NCI-H345 treated with DMSO at 0.1 percent for 48 hours (cell line): ENCODE measurements at regions not wholly inside any gene's neighbourhood (a gene's known extent, or its start where the extent isn't known, plus 50 kb on each side); places are given as distances from the start of the nearest gene placed in this dataset.

Experiments
- DNase-seq: peaks from one replicate; lab custom pipeline; 2025; ENCODE audit not compliant: unreplicated experiment; lab: John Stamatoyannopoulos, UW

GRCh38 chr15:36053746-36054145 lies 507.8 kb upstream of the DPH6 start:
- DNase-seq, result no peak

DNA sequence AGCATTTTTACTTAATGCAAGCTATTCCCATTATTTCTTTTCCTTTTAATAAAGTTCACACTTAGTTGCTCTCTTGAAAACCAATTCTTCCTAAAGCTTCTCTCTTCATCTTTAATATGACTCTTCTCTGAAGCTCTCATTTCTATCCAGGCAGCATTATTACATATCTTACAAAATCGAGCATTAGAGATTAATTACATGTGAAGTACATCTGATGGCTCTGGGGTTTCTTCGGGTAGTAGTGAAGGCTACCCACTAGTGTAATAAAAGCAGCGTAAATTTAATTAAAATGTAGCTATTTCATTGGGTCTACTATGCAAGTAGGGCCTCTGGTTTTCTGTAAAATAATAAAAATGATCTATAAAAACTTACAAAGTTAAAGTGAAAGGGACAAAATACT lies 513.6 kb upstream of the DPH6 start:
- DNase-seq, result no peak

DNA sequence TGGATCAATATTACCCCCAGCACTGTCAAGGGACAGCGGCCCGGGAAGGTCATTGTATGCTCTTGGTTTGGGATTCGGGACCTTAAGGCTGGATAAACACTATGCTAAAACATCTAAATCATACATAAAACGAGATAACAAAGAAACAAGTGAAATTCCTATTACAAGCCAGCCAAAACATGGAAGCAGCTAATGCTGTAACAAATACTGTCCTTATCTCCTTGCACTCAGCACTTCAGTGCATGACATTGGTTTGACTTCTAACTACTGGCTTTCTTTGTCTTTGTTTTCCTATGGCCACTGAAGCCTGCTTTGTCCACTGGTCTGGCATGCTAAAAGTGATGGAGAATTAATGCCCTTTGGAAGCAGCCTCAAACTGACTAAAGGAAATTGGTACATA lies 516.4 kb upstream of the DPH6 start:
- no peak for DNase-seq

DNA sequence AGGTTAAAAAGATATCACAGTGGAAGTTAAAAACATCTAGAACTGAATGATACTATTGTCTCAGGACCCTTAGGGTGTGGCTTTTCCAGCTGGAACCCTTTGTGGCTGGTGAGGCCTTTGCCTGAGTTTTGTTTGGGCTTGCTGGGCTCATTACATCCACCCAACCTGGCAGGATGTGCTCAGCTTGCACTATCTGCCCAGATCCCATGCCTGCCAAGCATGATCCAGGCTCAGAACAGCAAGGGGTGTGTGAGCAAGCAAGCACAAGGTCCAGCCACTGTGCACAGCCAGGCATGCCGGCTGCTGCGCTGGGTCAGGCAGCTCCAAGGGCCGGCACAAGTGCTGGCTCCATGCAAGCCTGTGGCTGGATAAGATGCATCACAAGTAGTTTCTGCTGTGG lies 512.7 kb upstream of the CDIN1 start:
- DNase-seq, result no peak

DNA sequence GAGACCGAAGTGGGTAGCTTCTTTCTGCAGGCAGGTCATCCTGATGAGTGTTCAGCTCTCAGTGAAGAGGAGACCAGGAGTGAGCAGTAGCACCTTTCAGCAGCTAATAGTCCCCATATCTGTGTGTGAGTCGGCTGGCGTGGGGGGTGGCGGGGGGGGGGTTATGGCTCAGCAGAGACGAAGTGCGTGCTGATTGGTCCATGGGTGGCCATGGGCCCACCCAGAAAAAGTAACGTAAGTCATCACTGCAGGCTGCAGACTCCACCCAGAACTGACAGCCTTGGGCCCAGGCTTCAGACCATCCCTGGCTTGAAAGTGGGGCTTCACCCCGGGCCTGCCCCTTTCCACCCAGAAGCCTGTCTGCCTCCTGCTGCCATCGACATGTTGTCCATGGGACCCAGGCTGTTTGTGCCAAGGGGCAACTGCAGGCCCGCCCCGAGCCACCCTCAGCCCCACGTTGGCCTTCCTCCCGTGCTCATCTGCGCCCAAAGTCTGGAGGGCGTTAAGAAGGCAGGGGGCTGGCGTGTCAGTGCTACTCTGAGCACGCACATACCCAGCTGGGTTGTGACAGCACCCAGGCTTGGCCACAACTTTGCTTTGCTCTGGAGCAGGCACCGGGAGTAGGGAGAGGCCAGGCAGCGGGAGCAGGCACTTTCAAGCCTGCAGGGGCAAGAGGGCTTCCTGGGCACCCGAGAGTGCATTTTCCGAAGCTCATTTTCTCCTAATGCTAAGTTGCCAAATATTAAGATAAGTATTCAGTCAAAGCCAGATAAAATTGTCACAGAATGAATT lies 511.7 kb upstream of the CDIN1 start:
- DNase-seq, result no peak

DNA sequence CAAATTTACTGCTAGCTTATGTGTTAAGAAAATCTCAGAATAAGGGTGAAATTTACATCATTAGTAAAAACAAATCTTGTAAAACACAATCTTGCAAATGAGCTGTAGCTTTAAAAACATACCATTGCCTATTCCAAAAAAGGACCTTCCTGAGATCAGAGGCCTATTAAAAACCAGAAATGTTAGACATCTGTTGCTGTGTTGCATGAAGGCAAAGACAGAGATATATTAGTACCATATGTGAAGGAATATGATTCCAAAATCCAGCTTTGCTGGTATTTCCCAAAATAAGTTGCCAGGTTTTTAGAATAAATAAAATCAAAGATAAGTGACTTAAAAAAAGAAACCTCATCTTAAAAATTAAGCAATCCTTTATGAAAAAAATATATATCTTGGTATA lies 504.1 kb upstream of the CDIN1 start:
- DNase-seq, result no peak

DNA sequence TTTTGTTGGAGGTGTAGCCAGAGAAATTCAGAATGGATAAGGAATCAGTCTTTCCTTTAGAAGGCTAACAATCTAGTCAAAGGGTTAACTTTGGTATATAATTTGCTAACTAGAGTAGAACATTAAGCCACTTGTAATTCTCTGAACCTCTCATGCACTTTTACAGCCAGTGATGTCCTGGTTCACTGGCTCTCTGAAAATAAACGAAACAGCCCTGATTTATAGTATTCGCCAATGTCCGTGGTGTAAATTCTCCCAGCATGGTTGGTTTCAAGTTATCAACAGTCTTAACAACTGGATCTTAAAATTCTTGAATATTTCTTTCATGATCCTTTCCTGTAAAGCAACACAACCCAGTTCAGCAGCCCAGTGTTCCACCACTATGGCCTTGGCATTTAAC lies 500.4 kb upstream of the CDIN1 start:
- DNase-seq, result no peak

DNA sequence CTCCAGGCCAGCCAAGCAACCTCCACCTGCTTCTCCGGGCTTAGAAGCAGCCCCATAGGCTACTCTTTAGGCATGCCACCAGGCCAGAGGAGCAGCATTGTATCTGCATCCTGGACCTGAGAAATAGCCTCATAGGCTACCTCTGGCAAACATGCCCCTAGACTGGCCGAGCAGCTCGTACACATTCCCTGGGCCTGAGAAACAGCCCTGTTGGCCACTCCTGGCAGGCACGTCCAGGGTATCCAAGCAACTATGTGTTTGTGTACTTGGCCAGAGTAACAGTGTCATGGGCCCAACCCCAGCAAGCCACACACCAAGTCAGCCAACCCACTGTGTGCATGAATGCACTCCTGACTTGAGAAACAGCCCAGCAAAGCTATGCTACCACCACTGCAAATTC lies 498.7 kb upstream of the CDIN1 start:
- no peak for DNase-seq

- no peak for DNase-seq
Observed at GRCh38 chr15:36090286-36090946, 489.0 kb upstream of the CDIN1 start.

DNA sequence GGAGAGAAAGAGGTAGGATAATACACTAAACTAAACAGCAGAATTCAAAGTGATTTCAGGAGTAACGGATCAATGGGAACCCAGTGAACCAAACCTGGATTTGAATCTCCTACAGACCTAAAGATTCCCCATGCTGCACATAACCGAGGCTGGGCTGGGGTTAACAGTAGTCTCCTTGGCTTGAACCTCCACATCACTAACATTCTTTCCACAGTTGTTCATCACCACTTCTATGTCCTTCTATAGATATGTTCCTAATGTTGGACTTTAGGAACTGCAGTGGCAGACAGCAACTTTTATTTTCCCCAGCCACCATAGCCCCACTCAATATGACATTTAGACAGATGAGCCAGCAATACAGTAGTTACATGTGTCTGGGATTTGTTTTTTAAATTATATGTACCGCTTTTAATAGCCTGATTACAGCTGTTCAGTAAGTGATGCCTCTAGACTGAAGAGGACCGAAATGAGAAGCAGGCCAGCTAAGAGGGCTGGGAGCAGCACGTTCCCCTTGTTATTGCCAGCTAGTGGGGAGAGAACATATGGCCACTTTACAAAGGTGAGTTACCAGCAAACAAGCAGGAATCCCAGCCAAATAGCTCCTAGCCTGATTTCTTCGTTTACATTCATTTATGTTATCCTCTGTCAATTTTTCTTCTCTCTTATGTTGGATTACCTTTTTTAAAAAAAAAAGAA lies 472.6 kb upstream of the CDIN1 start:
- no peak for DNase-seq

DNA sequence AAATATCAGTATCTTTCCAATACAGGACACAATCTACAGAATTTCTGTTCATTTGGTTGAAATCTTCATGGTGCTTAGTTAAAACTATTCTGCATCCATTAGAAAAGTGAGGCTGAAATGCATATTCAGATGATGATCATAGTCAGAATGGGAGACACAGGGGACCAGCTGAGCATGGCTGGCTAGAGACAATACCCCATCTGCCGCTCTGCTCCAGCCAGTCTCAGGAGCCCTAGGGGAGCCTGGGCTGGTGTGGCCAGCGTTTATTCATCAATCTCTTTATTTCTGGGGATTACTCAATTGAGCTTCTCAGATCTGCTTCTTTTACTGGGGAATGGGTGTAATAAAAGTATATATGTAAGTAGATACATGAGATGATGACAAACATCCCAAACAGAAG lies 470.9 kb upstream of the CDIN1 start:
- no peak for DNase-seq

- no peak for DNase-seq
Observed at GRCh38 chr15:36109943-36110658, 469.3 kb upstream of the CDIN1 start.

- no peak for DNase-seq
Observed at GRCh38 chr15:36110659-36110993, 468.8 kb upstream of the CDIN1 start.

DNA sequence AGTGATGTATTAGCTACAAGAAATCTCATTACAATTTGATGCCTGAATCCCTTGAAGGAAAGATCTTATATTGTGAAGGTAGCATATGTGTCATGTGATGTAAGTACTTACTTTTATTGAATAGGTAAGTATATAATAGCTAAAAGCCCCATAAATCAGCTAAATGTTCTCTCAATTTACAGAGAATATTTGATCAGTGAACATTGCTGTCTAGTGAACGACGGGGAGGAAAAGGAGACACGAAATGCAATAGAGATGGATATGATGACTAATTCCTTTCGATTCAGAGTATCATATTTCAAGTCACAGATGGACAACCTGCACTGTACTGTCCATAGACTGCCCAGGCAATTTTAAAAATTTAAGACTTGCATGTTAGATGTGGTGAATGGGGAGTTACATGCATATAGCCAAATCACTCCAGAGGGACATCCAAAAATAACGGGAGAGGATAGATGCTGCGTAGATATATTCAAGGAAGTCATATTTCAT lies 462.1 kb upstream of the CDIN1 start:
- DNase-seq, result no peak

DNA sequence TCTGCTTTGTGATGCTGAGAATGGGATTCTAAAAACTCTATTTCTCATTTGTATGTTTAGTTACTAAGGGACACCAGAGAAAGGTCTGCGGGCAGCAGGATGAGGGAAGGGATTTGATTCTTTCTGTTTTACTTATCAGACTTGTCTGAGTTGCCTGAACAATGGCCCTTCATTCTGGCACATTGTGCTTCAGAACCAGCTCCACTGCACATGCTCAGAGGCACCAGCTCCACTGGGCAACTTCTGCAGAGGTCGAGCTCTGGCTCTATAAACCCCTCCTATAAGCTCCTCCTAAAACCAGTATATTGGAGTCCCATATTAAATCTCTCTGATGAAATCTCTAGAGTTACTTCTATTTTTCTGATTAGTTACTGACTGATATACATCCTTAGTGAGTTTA lies 453.2 kb upstream of the CDIN1 start:
- no peak for DNase-seq

- DNase-seq, result no peak
Observed at GRCh38 chr15:36130641-36131310, 448.6 kb upstream of the CDIN1 start.

GRCh38 chr15:36133742-36134141 lies 445.7 kb upstream of the CDIN1 start:
- DNase-seq, result no peak

DNA sequence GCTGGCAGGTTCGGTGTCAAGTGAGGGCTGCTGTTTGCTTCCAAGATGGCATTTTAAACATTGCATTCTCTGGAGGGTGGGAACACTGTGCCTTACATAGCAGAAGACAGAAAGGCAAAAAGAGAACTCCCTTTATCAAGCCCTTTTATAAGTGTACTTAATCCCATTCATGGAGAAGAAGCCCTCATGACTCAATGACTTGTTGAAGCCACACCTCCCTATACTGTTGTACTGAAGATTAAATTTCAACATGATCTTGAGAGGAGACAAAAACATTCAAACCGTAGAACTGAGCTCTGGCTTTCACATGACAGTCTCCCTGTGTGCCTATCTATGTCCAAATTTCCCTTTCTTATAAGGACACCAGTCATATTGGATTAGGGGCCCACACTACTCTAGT lies 443.4 kb upstream of the CDIN1 start:
- no peak for DNase-seq

GRCh38 chr15:36152936-36153335 lies 426.5 kb upstream of the CDIN1 start:
- no peak for DNase-seq

DNA sequence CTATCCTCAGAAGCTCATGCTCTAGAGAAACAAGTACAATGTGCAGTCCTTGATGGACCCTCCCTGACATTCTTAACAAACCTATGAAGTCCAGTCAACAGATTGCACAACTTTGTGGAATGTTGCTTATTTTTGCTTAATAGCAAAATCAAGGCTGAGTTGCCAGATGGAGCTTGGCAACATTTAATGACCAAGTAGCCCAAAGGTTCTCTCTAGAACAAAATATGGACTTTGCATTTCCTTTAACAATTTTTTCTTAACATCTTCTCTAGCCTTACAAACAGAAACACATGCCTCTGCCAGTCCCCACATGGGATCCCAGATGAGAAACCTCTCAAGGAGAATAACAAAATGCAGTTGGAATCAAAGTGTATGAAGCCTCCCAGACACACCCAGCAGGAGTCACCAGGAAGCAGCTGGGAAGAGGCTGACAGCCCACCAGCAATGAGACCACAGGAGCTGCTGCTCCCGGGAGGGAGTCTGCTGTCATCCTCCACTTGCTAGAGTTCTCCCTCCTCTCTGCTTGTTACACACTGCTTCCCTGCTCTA lies 422.5 kb upstream of the CDIN1 start:
- no peak for DNase-seq

- DNase-seq, result no peak
Observed at GRCh38 chr15:36160351-36160750, 419.1 kb upstream of the CDIN1 start.
